ENCODE measurements at regions not wholly inside any gene's neighbourhood (a gene's known extent, or its start where the extent isn't known, plus 50 kb on each side); places are given as distances from the start of the nearest gene placed in this dataset.
A peak's percentile ranks its signal among the peaks of the same experiment; 100 is the strongest.
"Not testable (repeated sequence)": the region's sequence is repeated elsewhere in the genome, so short reads cannot be mapped to it uniquely, and the experiment has no call there.

GRCh38 chr12:8386661-8387060, 69.1 kb upstream of the CLEC6A start:
- intact Hi-C loops (cut with DNase I): not testable (repeated sequence)
- DNase-seq (ENCODE audit: low spot score): peak; percentile 15

- DNase-seq (ENCODE audit: low spot score): peak; percentile 47
- intact Hi-C loops (cut with DNase I): not testable (repeated sequence)
Measured at GRCh38 chr12:8389296-8389695, 66.5 kb upstream of the CLEC6A start.

- DNase-seq (ENCODE audit: low spot score): peak; percentile 85
- intact Hi-C loops (cut with DNase I): loop anchor here (10.0 kb wide), 1 partner anchor 285 kb away; no protein-coding TSS in a partner anchor
Measured at GRCh38 chr12:8390001-8390777, 65.6 kb upstream of the CLEC6A start.

- DNase-seq (ENCODE audit: low spot score): peak; percentile 91
Measured at GRCh38 chr12:8396225-8397071, 59.3 kb upstream of the CLEC6A start.

GRCh38 chr12:8397378-8397777, 58.4 kb upstream of the CLEC6A start:
- intact Hi-C loops (cut with DNase I): loop anchor here (10.0 kb wide), 1 partner anchor 293 kb away; no protein-coding TSS in a partner anchor
- peak; percentile 24 for DNase-seq (ENCODE audit: low spot score)

More at GRCh38 chr12:8396225-8397071, 59.3 kb upstream of the CLEC6A start:
- intact Hi-C loops (cut with DNase I): loop anchor here (10.0 kb wide), 1 partner anchor 292 kb away; no protein-coding TSS in a partner anchor

- intact Hi-C loops (cut with DNase I): loop anchor here (10.0 kb wide), 1 partner anchor 295 kb away; no protein-coding TSS in a partner anchor
- DNase-seq (ENCODE audit: low spot score): peak; percentile 49
Measured at GRCh38 chr12:8399496-8400034, 56.2 kb upstream of the CLEC6A start.

GRCh38 chr12:8403834-8404233, 51.9 kb upstream of the CLEC6A start:
- intact Hi-C loops (cut with DNase I); DNase-seq (ENCODE audit: low spot score): not testable (repeated sequence)

- DNase-seq (ENCODE audit: low spot score): peak; percentile 46
- intact Hi-C loops (cut with DNase I): not testable (repeated sequence)
Measured at GRCh38 chr12:8404341-8404740, 51.4 kb upstream of the CLEC6A start.

Measured in cardiac septum (tissue), 1 donor.